ENCODE measurements at regions not wholly inside any gene's neighbourhood (a gene's known extent, or its start where the extent isn't known, plus 50 kb on each side); places are given as distances from the start of the nearest gene placed in this dataset.

DNA sequence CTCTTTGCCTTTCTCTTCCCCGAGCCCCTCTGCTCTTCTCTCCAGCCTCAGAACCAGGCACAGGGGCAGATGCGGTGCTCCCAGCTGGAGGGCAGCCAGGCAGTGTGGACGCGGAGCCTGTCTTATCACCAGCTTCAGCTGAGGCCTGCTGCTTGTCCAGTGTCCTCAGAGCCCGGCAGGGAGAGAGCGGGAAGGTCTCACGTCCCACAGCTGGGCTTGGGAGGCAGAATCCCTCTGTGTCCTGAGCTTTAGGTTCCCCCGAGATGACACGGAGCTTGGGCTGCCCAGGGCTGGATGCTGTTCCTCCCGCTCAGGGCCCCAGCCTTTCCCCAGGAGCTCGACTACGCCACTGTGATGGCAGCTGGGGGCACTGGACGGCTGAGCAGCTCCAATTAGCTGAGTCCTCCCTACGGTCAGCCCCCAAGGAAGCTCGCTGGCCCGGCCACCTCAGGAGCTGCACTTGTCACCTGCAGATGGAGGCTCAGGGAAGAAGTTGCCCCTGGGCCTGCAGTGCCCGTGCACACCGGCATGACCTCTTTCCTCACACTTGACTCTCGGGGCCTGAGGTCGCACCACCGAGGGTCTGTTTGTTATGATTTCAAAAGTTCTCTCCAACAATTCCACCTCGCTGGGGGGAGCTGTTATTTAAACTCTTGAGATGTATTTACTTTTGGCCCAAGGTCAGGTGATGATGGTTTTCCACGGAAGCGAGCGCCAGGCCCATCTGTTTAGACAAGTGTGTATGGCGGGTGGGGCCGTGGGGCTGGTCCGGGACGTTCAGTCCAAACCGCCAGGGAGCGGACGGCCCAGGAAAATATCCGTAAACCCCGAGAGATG is 127.3 kb downstream of the SIK1 start:
- DNase-seq (no peak), ATAC-seq (ENCODE audit: low read depth) (no peak)
- ChIA-PET POLR2A (no interaction called here), CTCF (no interaction called here)
- H3K4me3 ChIP-seq (ENCODE audit: control extremely low read depth in 1 of 5, extremely low read depth in 1 of 5, insufficient read depth in 1 of 5, low read depth in 2 of 5, low read length in 4 of 5), result no peak overlapping the region
- peaks cover 38% of the 10 kb centered on the region for H3K27me3 Mint-ChIP-seq
- H3K9me3 ChIP-seq (ENCODE audit: control extremely low read depth in 1 of 3, control insufficient read depth in 2 of 3, insufficient read depth in 1 of 3, low read length in 2 of 3), result peaks cover 0 to 11% (median 5%) of the 10 kb centered on the region in 3 donors
- H3K27me3 ChIP-seq (replicated peaks in 1 of 4; ENCODE audit: control extremely low read depth in 1 of 4, control insufficient read depth in 3 of 4, insufficient read depth in 4 of 4, low read length in 3 of 4), result peaks cover 0 to 8% (median 1%) of the 10 kb centered on the region in 4 experiments
- H3K79me2 ChIP-seq (ENCODE audit: control insufficient read depth, insufficient read depth, low read length), result no peaks in the 10 kb centered on the region
- peak overlapping the region; percentile 59 for H3K27ac Mint-ChIP-seq
- H3K4me3 Mint-ChIP-seq, result no peak overlapping the region
- H3K4me2 ChIP-seq (replicated peaks; ENCODE audit: low read depth, low read length, poor library complexity, severe bottlenecking), result no peak overlapping the region
- WGBS (ENCODE audit: insufficient coverage), result 94% methylated on average over 25 of the region's 34 CpGs
- H3K4me1 ChIP-seq (ENCODE audit: control insufficient read depth in 2 of 2, insufficient read depth in 2 of 2, low read length in 2 of 2), result peaks cover 25 to 45% of the 10 kb centered on the region in 2 donors
- H3K27ac ChIP-seq (ENCODE audit: low read length in 2 of 2), result no peak overlapping the region
- TF ChIP-seq EZH2 (IDR thresholded peaks at IDR 0.05; ENCODE audit: borderline replicate concordance, insufficient read depth, low read depth, low read length, poor library complexity, severe bottlenecking), result no peak
- TF ChIP-seq, protein P1, sequence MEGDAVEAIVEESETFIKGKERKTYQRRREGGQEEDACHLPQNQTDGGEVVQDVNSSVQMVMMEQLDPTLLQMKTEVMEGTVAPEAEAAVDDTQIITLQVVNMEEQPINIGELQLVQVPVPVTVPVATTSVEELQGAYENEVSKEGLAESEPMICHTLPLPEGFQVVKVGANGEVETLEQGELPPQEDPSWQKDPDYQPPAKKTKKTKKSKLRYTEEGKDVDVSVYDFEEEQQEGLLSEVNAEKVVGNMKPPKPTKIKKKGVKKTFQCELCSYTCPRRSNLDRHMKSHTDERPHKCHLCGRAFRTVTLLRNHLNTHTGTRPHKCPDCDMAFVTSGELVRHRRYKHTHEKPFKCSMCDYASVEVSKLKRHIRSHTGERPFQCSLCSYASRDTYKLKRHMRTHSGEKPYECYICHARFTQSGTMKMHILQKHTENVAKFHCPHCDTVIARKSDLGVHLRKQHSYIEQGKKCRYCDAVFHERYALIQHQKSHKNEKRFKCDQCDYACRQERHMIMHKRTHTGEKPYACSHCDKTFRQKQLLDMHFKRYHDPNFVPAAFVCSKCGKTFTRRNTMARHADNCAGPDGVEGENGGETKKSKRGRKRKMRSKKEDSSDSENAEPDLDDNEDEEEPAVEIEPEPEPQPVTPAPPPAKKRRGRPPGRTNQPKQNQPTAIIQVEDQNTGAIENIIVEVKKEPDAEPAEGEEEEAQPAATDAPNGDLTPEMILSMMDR (IDR thresholded peaks at IDR 0.05), result no peak
- H2AFZ ChIP-seq (ENCODE audit: insufficient read depth, low read depth, low read length, poor library complexity, severe bottlenecking), result no peak overlapping the region
- no peak overlapping the region for H3K9ac ChIP-seq (ENCODE audit: low read length)
- no peaks in the 10 kb centered on the region for H4K20me1 ChIP-seq (ENCODE audit: control insufficient read depth, insufficient read depth, low read length, poor library complexity, severe bottlenecking)
- peaks cover 45% of the 10 kb centered on the region for H3K4me1 Mint-ChIP-seq
- peaks cover 4% of the 10 kb centered on the region for H3K9me3 Mint-ChIP-seq (ENCODE audit: insufficient read depth)
- H3K36me3 ChIP-seq (replicated peaks in 1 of 2; ENCODE audit: control extremely low read depth in 1 of 2, control insufficient read depth in 1 of 2, extremely low read depth in 1 of 2, insufficient read depth in 2 of 2, low read length in 1 of 2), result no peaks in the 10 kb centered on the region
- intact Hi-C loops (cut with micrococcal nuclease), result no loop called here

Measured in B cell (primary cell).